ENCODE measurements at regions not wholly inside any gene's neighbourhood (a gene's known extent, or its start where the extent isn't known, plus 50 kb on each side); places are given as distances from the start of the nearest gene placed in this dataset.

GRCh38 chr11:121933694-121934093 is 182.3 kb downstream of the BLID start:
- TF ChIP-seq, protein P1, sequence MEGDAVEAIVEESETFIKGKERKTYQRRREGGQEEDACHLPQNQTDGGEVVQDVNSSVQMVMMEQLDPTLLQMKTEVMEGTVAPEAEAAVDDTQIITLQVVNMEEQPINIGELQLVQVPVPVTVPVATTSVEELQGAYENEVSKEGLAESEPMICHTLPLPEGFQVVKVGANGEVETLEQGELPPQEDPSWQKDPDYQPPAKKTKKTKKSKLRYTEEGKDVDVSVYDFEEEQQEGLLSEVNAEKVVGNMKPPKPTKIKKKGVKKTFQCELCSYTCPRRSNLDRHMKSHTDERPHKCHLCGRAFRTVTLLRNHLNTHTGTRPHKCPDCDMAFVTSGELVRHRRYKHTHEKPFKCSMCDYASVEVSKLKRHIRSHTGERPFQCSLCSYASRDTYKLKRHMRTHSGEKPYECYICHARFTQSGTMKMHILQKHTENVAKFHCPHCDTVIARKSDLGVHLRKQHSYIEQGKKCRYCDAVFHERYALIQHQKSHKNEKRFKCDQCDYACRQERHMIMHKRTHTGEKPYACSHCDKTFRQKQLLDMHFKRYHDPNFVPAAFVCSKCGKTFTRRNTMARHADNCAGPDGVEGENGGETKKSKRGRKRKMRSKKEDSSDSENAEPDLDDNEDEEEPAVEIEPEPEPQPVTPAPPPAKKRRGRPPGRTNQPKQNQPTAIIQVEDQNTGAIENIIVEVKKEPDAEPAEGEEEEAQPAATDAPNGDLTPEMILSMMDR (conservative IDR thresholded peaks at IDR 0.05): no peak
- TF ChIP-seq EZH2 (IDR thresholded peaks at IDR 0.05; ENCODE audit: low read depth): no peak
